ENCODE measurements at regions not wholly inside any gene's neighbourhood (a gene's known extent, or its start where the extent isn't known, plus 50 kb on each side); places are given as distances from the start of the nearest gene placed in this dataset.

GRCh38 chr11:101721270-101721669 is 137.5 kb upstream of the TRPC6 start:
- DNase-seq: peak in 2 of 3 donors; percentile 24 to 41
- 60 to 80% methylated on average over 5 of the region's 5 CpGs for WGBS, 2 donors
- H3K4me1 ChIP-seq (ENCODE audit: control insufficient read depth in 5 of 5, insufficient read depth in 5 of 5, low read length in 5 of 5): no peaks in the 10 kb centered on the region
- H3K27ac ChIP-seq (ENCODE audit: low read depth in 1 of 2, low read length in 1 of 2): no peak overlapping the region
- no peaks in the 10 kb centered on the region for H3K27me3 ChIP-seq (ENCODE audit: control insufficient read depth in 3 of 3, insufficient read depth in 3 of 3, low read length in 2 of 3)
- no peak for TF ChIP-seq CTCF (IDR thresholded peaks at IDR 0.05; ENCODE audit: control extremely low read depth, extremely low read depth)
- no peak for ATAC-seq (ENCODE audit: insufficient read depth, low FRiP score)
- no peak overlapping the region for H3K9ac ChIP-seq (ENCODE audit: insufficient read depth in 1 of 2, low read length in 2 of 2)
- no peaks in the 10 kb centered on the region for H3K36me3 ChIP-seq (ENCODE audit: control insufficient read depth in 4 of 4, insufficient read depth in 4 of 4, low read length in 4 of 4)
- no peaks in the 10 kb centered on the region for H3K9me3 ChIP-seq (ENCODE audit: control insufficient read depth in 4 of 4, insufficient read depth in 3 of 4, low read length in 3 of 4)
- H3K4me3 ChIP-seq: no peak overlapping the region

- H3K27ac ChIP-seq (ENCODE audit: low read depth in 1 of 2, low read length in 1 of 2): no peak overlapping the region
- no peaks in the 10 kb centered on the region for H3K9me3 ChIP-seq (ENCODE audit: control insufficient read depth in 4 of 4, insufficient read depth in 3 of 4, low read length in 3 of 4)
- H3K4me1 ChIP-seq (ENCODE audit: control insufficient read depth in 5 of 5, insufficient read depth in 5 of 5, low read length in 5 of 5): no peaks in the 10 kb centered on the region
- no peak for TF ChIP-seq CTCF (IDR thresholded peaks at IDR 0.05; ENCODE audit: control extremely low read depth, extremely low read depth)
- 81 to 86% methylated on average over 4 of the region's 4 CpGs for WGBS, 2 donors
- H3K4me3 ChIP-seq: no peak overlapping the region
- ATAC-seq (ENCODE audit: insufficient read depth, low FRiP score): no peak
- no peak overlapping the region for H3K9ac ChIP-seq (ENCODE audit: insufficient read depth in 1 of 2, low read length in 2 of 2)
- H3K36me3 ChIP-seq (ENCODE audit: control insufficient read depth in 4 of 4, insufficient read depth in 4 of 4, low read length in 4 of 4): no peaks in the 10 kb centered on the region
- no peaks in the 10 kb centered on the region for H3K27me3 ChIP-seq (ENCODE audit: control insufficient read depth in 3 of 3, insufficient read depth in 3 of 3, low read length in 2 of 3)
- DNase-seq: no peak
These were observed 134.6 kb upstream of the TRPC6 start for GRCh38 chr11:101718402-101718801.

- H3K4me1 ChIP-seq (ENCODE audit: control insufficient read depth in 5 of 5, insufficient read depth in 5 of 5, low read length in 5 of 5): no peaks in the 10 kb centered on the region
- TF ChIP-seq CTCF (IDR thresholded peaks at IDR 0.05; ENCODE audit: control extremely low read depth, extremely low read depth): no peak
- H3K27me3 ChIP-seq (ENCODE audit: control insufficient read depth in 3 of 3, insufficient read depth in 3 of 3, low read length in 2 of 3): no peaks in the 10 kb centered on the region
- DNase-seq (no peak), ATAC-seq (ENCODE audit: insufficient read depth, low FRiP score) (no peak)
- no peak overlapping the region for H3K4me3 ChIP-seq
- H3K9me3 ChIP-seq (ENCODE audit: control insufficient read depth in 4 of 4, insufficient read depth in 3 of 4, low read length in 3 of 4): no peaks in the 10 kb centered on the region
- 94 to 97% methylated on average over 1 of the region's 1 CpG for WGBS, 2 donors
- no peak overlapping the region for H3K9ac ChIP-seq (ENCODE audit: insufficient read depth in 1 of 2, low read length in 2 of 2)
- H3K36me3 ChIP-seq (ENCODE audit: control insufficient read depth in 4 of 4, insufficient read depth in 4 of 4, low read length in 4 of 4): no peaks in the 10 kb centered on the region
- H3K27ac ChIP-seq (ENCODE audit: low read depth in 1 of 2, low read length in 1 of 2): no peak overlapping the region
These were observed 133.8 kb upstream of the TRPC6 start for GRCh38 chr11:101717619-101718018.

GRCh38 chr11:101715281-101715680 is 131.5 kb upstream of the TRPC6 start:
- H3K27ac ChIP-seq (ENCODE audit: low read depth in 1 of 2, low read length in 1 of 2): no peak overlapping the region
- H3K4me1 ChIP-seq (ENCODE audit: control insufficient read depth in 5 of 5, insufficient read depth in 5 of 5, low read length in 5 of 5): no peaks in the 10 kb centered on the region
- no peak for TF ChIP-seq CTCF (IDR thresholded peaks at IDR 0.05; ENCODE audit: control extremely low read depth, extremely low read depth)
- no peaks in the 10 kb centered on the region for H3K9me3 ChIP-seq (ENCODE audit: control insufficient read depth in 4 of 4, insufficient read depth in 3 of 4, low read length in 3 of 4)
- no peak overlapping the region for H3K9ac ChIP-seq (ENCODE audit: insufficient read depth in 1 of 2, low read length in 2 of 2)
- no peak overlapping the region for H3K4me3 ChIP-seq
- DNase-seq: peak in 1 of 3 donors; percentile 17
- ATAC-seq (ENCODE audit: insufficient read depth, low FRiP score): no peak
- WGBS, 2 donors: 13 to 23% methylated on average over 1 of the region's 1 CpG
- H3K27me3 ChIP-seq (ENCODE audit: control insufficient read depth in 3 of 3, insufficient read depth in 3 of 3, low read length in 2 of 3): no peaks in the 10 kb centered on the region
- no peaks in the 10 kb centered on the region for H3K36me3 ChIP-seq (ENCODE audit: control insufficient read depth in 4 of 4, insufficient read depth in 4 of 4, low read length in 4 of 4)
